ENCODE measurements at regions not wholly inside any gene's neighbourhood (a gene's known extent, or its start where the extent isn't known, plus 50 kb on each side); places are given as distances from the start of the nearest gene placed in this dataset.

DNA sequence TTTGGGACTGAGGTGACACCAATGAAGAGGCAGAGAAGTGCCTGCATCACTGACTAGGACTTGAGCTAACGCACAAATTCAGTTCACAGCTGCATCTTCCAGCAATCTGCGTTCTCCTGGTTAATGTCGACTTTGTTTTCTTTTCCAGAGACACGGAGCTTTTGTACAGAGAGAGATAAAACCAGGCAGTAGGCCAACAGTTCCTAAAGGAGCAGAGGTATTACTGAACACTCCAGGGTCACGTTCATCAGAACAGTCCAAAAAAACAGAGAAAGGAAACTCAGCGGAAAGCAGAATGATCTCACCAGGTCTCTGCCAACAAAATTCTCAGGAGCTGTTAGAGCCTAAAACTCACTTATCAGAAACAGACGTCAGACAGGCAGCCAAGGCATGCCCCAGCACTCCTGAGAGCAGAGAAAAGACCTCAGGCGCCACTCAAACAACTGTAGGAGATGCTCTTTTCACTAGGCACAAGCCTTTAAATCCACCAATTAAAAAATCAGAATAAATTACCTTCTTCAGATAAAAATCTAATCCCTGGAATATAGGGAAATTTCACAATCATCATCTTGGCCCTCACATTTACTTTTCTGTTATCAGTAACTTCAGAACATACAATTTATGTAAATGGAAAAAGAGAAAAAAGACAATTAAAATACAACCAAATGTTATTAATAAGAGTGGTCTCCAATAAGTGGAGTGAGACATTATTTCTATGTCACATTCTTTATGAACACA, 95.9 kb upstream of the SPTBN1 start:
- Mint-ChIP-seq H3K4me1 (no peaks in the 10 kb centered on the region), H3K27ac (no peak overlapping the region), H3K36me3 (peaks cover 2% of the 10 kb centered on the region), H3K4me3 (no peak overlapping the region), H3K9me3 (ENCODE audit: low read depth) (no peaks in the 10 kb centered on the region), H3K27me3 (peaks cover 47% of the 10 kb centered on the region)
- ATAC-seq = no peak
- DNase-seq = no peak
- CTCF ChIA-PET = no interaction called here

GRCh38 chr2:54364409-54364808, 91.7 kb upstream of the SPTBN1 start:
- ATAC-seq (no peak), DNase-seq (no peak)
- no peak overlapping the region for H3K4me3 Mint-ChIP-seq
- CTCF ChIA-PET = no interaction called here
- H3K4me1 Mint-ChIP-seq = no peaks in the 10 kb centered on the region
- H3K27me3 Mint-ChIP-seq = peaks cover 33% of the 10 kb centered on the region
- no peak overlapping the region for H3K27ac Mint-ChIP-seq
- peaks cover 7% of the 10 kb centered on the region for H3K9me3 Mint-ChIP-seq (ENCODE audit: low read depth)
- no peaks in the 10 kb centered on the region for H3K36me3 Mint-ChIP-seq

DNA sequence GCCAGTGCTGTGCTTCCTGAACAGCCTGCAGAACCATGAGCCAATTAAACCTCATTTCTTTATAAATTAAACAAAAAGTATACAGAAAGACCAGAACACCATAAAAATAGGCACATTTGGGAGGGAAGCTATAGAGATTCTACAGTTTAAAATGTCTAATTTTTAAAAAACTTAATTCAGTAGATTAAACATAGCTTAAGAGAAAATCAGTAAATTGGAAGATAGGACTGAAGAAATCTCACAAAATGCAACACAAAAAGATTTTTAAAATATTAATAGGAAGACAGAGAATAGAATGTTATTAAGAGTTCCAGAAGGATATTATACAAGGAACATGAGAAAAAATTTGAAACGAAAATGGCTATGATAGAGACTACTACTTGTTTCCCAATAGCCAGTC, 90.5 kb upstream of the SPTBN1 start:
- Mint-ChIP-seq H3K27me3 (peaks cover 26% of the 10 kb centered on the region), H3K4me3 (no peak overlapping the region), H3K27ac (no peak overlapping the region), H3K4me1 (no peaks in the 10 kb centered on the region), H3K9me3 (ENCODE audit: low read depth) (peaks cover 7% of the 10 kb centered on the region), H3K36me3 (no peaks in the 10 kb centered on the region)
- CTCF ChIA-PET = no interaction called here
- ATAC-seq (no peak), DNase-seq (no peak)

DNA sequence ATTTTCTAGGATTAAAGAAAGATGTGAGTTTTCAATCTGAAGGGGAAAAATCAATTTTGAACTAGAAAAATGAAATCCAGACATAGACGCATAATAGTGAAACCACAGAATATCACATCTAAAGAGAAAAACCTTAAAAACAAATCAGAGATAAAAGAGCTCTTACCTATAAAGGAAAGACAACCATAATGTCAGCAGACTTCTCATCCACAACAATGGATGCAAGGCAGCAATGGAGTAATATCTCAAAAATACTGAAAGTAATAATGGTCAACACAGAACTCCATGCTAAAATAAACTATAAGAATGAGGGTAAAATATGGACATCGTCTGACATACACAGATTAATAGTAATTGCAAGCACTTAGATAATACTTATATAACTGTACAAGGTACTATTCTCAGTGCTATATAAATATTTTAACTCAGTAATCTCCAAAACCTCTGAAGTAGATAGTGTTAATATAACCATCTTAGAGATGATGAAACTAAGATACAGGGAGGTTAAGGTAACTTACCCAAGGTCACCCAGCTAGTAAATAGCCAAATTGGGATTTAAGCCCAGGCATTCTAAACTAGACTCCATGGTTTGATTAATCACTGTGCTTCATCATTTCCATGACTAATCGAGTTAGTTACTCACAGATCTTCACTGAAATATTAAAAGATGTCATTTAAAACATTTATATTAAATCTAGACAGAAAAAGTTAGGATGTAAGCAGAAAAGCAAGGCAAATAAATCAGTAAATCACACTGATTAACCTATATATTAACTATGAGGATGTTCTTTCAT, 89.4 kb upstream of the SPTBN1 start:
- Mint-ChIP-seq H3K4me1 (no peaks in the 10 kb centered on the region), H3K36me3 (no peaks in the 10 kb centered on the region), H3K27ac (no peak overlapping the region), H3K9me3 (ENCODE audit: low read depth) (peaks cover 7% of the 10 kb centered on the region), H3K4me3 (no peak overlapping the region), H3K27me3 (peaks cover 25% of the 10 kb centered on the region)
- ATAC-seq = no peak
- DNase-seq = no peak
- CTCF ChIA-PET = no interaction called here

DNA sequence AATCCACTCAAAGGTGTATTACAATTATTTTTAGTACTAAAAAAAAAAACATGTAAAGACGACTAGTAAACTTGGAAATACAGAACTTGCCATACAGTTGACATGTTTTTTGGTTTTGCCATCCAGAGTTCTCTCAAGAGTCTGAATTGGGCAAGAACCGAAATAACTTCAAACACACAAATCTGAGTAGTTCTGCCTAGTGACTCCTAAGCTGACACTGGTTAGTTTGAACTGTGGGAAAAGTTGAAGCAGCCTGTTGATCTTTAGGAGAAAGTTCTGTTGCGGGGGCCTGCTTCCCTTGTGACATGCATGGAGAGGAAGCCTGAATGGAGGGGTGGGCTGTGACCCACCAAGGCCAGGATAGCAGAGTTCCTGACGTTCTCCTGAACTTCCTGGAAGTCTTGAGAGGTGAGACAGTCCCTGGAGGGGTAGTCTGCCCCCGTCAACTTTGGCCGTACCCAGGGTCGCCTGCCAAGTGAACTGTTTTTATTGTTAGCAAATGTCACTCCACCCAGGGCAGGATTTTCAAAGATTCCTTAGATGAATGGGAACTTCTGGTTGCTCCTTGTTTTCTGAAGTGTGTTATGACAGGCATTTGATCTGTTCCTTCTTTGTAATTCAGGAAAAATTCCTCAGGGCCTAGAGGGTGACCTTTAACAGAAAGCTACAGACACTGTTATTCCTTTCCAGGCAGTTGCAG, 85.6 kb upstream of the SPTBN1 start:
- Mint-ChIP-seq H3K27ac (no peak overlapping the region), H3K36me3 (no peaks in the 10 kb centered on the region), H3K9me3 (ENCODE audit: low read depth) (peaks cover 7% of the 10 kb centered on the region), H3K4me3 (no peak overlapping the region), H3K4me1 (no peaks in the 10 kb centered on the region), H3K27me3 (peaks cover 14% of the 10 kb centered on the region)
- ATAC-seq (no peak), DNase-seq (no peak)
- CTCF ChIA-PET = no interaction called here

GRCh38 chr2:54371460-54372065, 84.6 kb upstream of the SPTBN1 start:
- CTCF ChIA-PET = no interaction called here
- peaks cover 7% of the 10 kb centered on the region for H3K9me3 Mint-ChIP-seq (ENCODE audit: low read depth)
- H3K36me3 Mint-ChIP-seq = no peaks in the 10 kb centered on the region
- H3K4me3 Mint-ChIP-seq = no peak overlapping the region
- no peaks in the 10 kb centered on the region for H3K4me1 Mint-ChIP-seq
- H3K27me3 Mint-ChIP-seq = peaks cover 14% of the 10 kb centered on the region
- DNase-seq (no peak), ATAC-seq (no peak)
- H3K27ac Mint-ChIP-seq = no peak overlapping the region

GRCh38 chr2:54372361-54372760, 83.8 kb upstream of the SPTBN1 start:
- no peak for DNase-seq
- H3K27me3 Mint-ChIP-seq = peaks cover 14% of the 10 kb centered on the region
- H3K4me3 Mint-ChIP-seq = no peak overlapping the region
- H3K9me3 Mint-ChIP-seq (ENCODE audit: low read depth) = peaks cover 7% of the 10 kb centered on the region
- H3K4me1 Mint-ChIP-seq = no peaks in the 10 kb centered on the region
- H3K36me3 Mint-ChIP-seq = no peaks in the 10 kb centered on the region
- CTCF ChIA-PET = no interaction called here
- no peak for ATAC-seq
- no peak overlapping the region for H3K27ac Mint-ChIP-seq

DNA sequence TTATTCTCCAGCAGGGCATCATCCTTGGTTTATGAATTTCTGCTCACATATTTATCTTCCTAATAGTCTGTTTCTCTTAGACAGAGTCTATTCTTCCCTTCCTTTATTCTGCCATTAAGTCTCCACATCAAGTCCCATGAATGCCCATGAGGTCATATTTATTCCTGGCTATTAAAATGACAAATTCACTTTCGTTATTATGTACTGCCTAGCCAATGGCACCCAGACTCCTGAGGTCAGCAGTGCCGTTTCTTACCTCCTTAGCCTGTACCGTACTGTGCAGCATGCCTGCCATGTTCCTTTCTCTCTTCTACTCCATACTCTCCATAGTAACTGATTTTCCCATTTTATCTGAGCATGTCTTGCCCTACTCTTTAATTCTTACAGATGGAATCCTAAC, 82.3 kb upstream of the SPTBN1 start:
- H3K36me3 Mint-ChIP-seq = no peaks in the 10 kb centered on the region
- H3K27me3 Mint-ChIP-seq = peaks cover 14% of the 10 kb centered on the region
- ATAC-seq (no peak), DNase-seq (no peak)
- no peak overlapping the region for H3K4me3 Mint-ChIP-seq
- peaks cover 2% of the 10 kb centered on the region for H3K9me3 Mint-ChIP-seq (ENCODE audit: low read depth)
- no peaks in the 10 kb centered on the region for H3K4me1 Mint-ChIP-seq
- CTCF ChIA-PET = no interaction called here
- no peak overlapping the region for H3K27ac Mint-ChIP-seq

GRCh38 chr2:54374591-54375364, 81.3 kb upstream of the SPTBN1 start:
- no peak overlapping the region for H3K27ac Mint-ChIP-seq
- ATAC-seq = no peak
- H3K4me1 Mint-ChIP-seq = no peaks in the 10 kb centered on the region
- no peaks in the 10 kb centered on the region for H3K9me3 Mint-ChIP-seq (ENCODE audit: low read depth)
- no peaks in the 10 kb centered on the region for H3K36me3 Mint-ChIP-seq
- CTCF ChIA-PET = no interaction called here
- no peak for DNase-seq
- H3K27me3 Mint-ChIP-seq = peaks cover 14% of the 10 kb centered on the region
- H3K4me3 Mint-ChIP-seq = no peak overlapping the region

- Mint-ChIP-seq H3K4me3 (no peak overlapping the region), H3K27ac (no peak overlapping the region), H3K27me3 (peaks cover 14% of the 10 kb centered on the region), H3K9me3 (ENCODE audit: low read depth) (no peaks in the 10 kb centered on the region), H3K4me1 (no peaks in the 10 kb centered on the region), H3K36me3 (no peaks in the 10 kb centered on the region)
- ATAC-seq (no peak), DNase-seq (no peak)
- CTCF ChIA-PET = interaction anchor here (0.9 kb wide), 1 partner anchor 9 kb away, joined by 3 read pairs; no protein-coding TSS in a partner anchor
Measured at GRCh38 chr2:54377451-54377850, 78.7 kb upstream of the SPTBN1 start.

DNA sequence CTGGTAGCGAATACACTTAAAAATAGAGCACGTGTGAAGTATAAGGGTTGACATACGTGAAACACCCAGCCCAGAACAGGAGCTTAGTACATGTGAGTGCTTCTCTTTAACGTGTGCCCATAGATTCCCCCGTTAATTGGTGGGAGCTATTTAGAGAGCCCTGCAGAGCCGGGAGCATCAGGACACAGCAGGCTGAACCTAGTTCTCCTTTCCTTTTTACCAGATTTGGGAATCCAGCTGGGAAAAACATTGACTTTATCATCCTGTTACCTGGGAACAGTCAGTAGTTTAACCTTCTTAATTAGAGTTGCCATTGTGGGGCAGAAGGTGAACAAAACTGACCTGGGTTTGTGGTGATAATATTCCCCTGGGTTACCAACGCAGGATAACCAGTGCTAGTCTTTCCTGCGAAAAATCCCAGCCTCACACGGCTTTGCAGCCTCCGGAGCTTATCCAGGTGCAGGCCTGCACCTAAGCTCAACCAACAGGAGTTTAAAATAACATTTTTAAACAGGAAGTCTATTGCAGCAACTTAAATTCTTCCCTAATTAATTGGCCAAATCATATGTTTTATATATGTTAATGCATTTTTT, 78.1 kb upstream of the SPTBN1 start:
- H3K36me3 Mint-ChIP-seq = no peaks in the 10 kb centered on the region
- peaks cover 14% of the 10 kb centered on the region for H3K27me3 Mint-ChIP-seq
- H3K4me3 Mint-ChIP-seq = no peak overlapping the region
- no peaks in the 10 kb centered on the region for H3K4me1 Mint-ChIP-seq
- H3K9me3 Mint-ChIP-seq (ENCODE audit: low read depth) = no peaks in the 10 kb centered on the region
- DNase-seq (no peak), ATAC-seq (no peak)
- CTCF ChIA-PET = interaction anchor here (0.9 kb wide), 1 partner anchor 10 kb away, joined by 3 read pairs; no protein-coding TSS in a partner anchor
- no peak overlapping the region for H3K27ac Mint-ChIP-seq

- H3K4me1 Mint-ChIP-seq = no peaks in the 10 kb centered on the region
- H3K27ac Mint-ChIP-seq = no peak overlapping the region
- H3K27me3 Mint-ChIP-seq = no peaks in the 10 kb centered on the region
- ATAC-seq = no peak
- no peak for DNase-seq
- CTCF ChIA-PET = no interaction called here
- H3K9me3 Mint-ChIP-seq (ENCODE audit: low read depth) = no peaks in the 10 kb centered on the region
- no peaks in the 10 kb centered on the region for H3K36me3 Mint-ChIP-seq
- no peak overlapping the region for H3K4me3 Mint-ChIP-seq
Measured at GRCh38 chr2:54380670-54381069, 75.5 kb upstream of the SPTBN1 start.

- no peaks in the 10 kb centered on the region for H3K36me3 Mint-ChIP-seq
- H3K27ac Mint-ChIP-seq = no peak overlapping the region
- no peaks in the 10 kb centered on the region for H3K4me1 Mint-ChIP-seq
- H3K9me3 Mint-ChIP-seq (ENCODE audit: low read depth) = no peaks in the 10 kb centered on the region
- CTCF ChIA-PET = no interaction called here
- no peaks in the 10 kb centered on the region for H3K27me3 Mint-ChIP-seq
- no peak for ATAC-seq
- no peak for DNase-seq
- H3K4me3 Mint-ChIP-seq = no peak overlapping the region
Measured at GRCh38 chr2:54381293-54381692, 74.8 kb upstream of the SPTBN1 start.

Measured in activated CD8-positive, alpha-beta memory T cell treated with anti-CD3 and anti-CD28 coated beads, Interleukin-2, amount 10 ng/mL, durations not matched to agents 7 days and 5 days (primary cell).